IPS-20b (cell line): ENCODE measurements at regions not wholly inside any gene's neighbourhood (a gene's known extent, or its start where the extent isn't known, plus 50 kb on each side); places are given as distances from the start of the nearest gene placed in this dataset.

Experiments
- H3K27ac ChIP-seq: one replicate; pipeline ENCODE4 v1.5.1; 2013; ENCODE audit warnings: low read length
- H3K27me3 ChIP-seq: 2 replicates; pipeline ENCODE4 v1.6.1; 2013; ENCODE audit warnings: mild to moderate bottlenecking, low read length, inconsistent platforms; ENCODE audit not compliant: insufficient read depth
- H3K36me3 ChIP-seq: 2 replicates; pipeline ENCODE4 v1.6.1; 2013; ENCODE audit warnings: low read depth, mild to moderate bottlenecking, inconsistent platforms, low read length, moderate library complexity; ENCODE audit not compliant: insufficient read depth
- H3K4me1 ChIP-seq: 2 replicates; pipeline ENCODE4 v1.6.1; 2013; ENCODE audit warnings: mild to moderate bottlenecking, control low read depth, inconsistent platforms, low read length, moderate library complexity; ENCODE audit not compliant: insufficient read depth
- H3K4me3 ChIP-seq: 2 replicates; pipeline ENCODE4 v1.5.1; 2013; ENCODE audit warnings: mild to moderate bottlenecking, low read length, inconsistent platforms
- H3K9ac ChIP-seq: 2 replicates; pipeline ENCODE4 v1.6.1; 2013; ENCODE audit warnings: low read depth, mild to moderate bottlenecking, inconsistent platforms, low read length, moderate library complexity
- H3K9me3 ChIP-seq: 2 replicates; pipeline ENCODE4 v1.6.1; 2013; ENCODE audit warnings: mild to moderate bottlenecking, low read depth, low read length, inconsistent platforms; ENCODE audit not compliant: insufficient read depth

DNA sequence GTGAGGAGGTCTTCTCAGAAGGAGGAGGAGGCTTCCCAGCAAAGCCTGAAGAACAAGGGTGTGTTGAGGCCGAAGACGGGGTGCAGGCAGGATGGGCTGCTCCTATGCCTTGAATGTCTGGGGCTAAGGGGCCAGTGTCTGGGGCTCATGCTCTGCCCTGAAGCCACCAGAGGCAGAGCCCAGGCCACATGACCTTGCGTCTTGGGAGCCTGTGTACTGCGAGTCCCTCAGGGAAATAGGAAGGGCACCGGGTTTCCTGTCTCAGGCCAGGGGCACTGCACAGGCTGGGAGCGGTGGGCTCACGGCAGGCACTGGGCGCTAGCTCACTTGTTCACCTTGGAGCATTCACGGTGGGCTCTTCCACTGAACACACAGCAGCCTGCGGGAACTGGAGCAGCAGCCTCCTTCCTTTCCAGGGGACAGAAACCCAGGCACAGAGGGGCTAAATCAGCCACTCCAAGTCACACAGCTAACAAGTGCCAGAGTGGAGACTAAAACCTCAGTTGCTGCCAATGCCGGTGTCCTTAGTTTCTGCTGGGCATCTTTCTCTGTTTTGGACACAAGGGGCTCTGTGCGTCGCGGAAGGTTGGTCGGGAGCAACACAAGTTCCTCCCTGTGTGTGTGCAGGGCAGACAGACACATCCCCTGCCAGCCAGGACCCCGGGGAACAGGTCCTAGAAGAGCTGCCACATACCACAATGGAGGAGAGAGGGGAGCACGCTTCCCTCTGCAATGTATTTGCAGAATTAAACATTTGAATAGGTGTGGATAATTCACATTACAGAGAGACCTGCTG lies 104.8 kb upstream of the C1orf174 start:
- H3K4me1 ChIP-seq, result no peaks in the 10 kb centered on the region
- no peak overlapping the region for H3K9ac ChIP-seq
- no peak overlapping the region for H3K4me3 ChIP-seq
- H3K36me3 ChIP-seq, result no peaks in the 10 kb centered on the region
- H3K27me3 ChIP-seq, result no peaks in the 10 kb centered on the region
- H3K9me3 ChIP-seq, result no peaks in the 10 kb centered on the region
- H3K27ac ChIP-seq, result no peak overlapping the region

DNA sequence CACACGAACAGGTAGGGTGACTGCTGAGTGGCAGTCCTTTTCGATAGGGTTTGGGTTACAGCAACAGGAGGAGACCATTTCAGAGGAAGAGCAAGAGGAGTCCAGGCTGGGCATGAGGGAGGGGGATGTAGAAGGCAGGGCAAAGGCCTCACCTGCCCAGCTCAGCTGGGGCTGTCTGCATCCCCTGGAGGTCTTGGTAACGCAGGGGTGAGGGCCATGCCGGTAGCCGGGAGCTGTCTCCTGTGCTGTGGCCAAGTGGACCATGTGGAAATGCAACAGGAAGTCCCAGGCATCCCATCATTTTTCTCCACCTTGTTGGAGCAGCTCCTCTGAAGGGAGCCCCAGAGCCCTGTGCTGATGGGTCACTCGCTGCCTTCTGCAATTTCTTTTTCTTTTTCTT lies 105.4 kb upstream of the C1orf174 start:
- H3K9ac ChIP-seq, result no peak overlapping the region
- H3K27ac ChIP-seq, result no peak overlapping the region
- no peaks in the 10 kb centered on the region for H3K36me3 ChIP-seq
- H3K27me3 ChIP-seq, result no peaks in the 10 kb centered on the region
- H3K4me3 ChIP-seq, result no peak overlapping the region
- H3K4me1 ChIP-seq, result no peaks in the 10 kb centered on the region
- no peaks in the 10 kb centered on the region for H3K9me3 ChIP-seq

DNA sequence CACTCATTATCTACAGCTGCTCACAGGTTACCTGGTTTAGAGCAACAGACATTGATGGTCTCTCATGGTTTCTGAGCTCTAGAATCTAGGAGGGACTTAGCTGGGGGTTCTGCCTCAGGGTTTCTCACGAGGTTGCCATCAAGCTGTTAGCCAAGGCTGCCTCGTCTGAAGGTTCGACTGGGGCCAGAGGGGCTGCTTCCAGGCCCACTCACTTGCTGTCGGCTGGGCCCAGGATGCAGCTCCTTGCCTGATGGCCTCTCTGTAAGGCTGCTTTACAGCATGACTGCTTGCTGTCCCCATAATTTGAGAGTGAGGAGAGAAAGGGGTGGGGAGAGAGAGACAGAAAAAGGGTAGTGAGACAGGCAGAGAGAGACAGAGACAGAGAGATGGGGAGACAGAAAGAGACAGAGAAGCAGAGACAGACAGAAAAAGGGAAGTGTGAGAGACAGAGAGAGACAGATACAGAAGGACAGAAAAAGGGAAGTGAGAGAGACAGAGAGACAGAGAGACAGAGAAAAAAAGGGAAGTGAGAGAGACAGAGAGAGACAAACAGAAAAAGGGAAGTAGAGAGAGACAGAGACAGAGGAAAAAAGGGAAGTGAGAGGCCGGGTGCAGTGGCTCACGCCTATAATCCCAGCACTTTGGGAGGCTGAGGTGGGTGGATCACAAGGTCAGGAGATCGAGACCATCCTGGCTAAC lies 106.8 kb upstream of the C1orf174 start:
- Histone ChIP-seq H3K27me3 (no peaks in the 10 kb centered on the region), H3K4me3 (no peak overlapping the region), H3K4me1 (no peaks in the 10 kb centered on the region), H3K36me3 (no peaks in the 10 kb centered on the region), H3K9ac (no peak overlapping the region), H3K9me3 (no peaks in the 10 kb centered on the region), H3K27ac (no peak overlapping the region)

DNA sequence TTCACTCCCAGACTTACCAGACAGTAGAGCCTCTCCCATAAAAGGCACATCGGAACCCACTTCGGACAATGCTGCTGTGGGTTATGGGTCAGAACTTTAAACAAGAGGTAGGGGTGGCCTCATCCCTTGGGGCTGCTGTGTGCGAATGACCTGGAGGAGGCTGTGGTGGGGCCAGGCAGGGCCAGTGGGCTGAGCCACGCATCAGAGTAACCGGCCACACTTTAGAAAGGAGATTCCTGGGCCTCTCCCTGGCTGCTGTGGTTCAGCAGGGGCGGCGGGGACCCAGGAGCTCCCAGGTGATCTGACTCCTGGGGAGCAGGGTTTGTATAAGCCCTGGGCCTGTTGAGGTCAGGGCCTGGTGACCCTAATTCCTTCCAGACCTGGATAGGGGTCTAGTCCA lies 110.2 kb upstream of the C1orf174 start:
- no peak overlapping the region for H3K9ac ChIP-seq
- H3K4me3 ChIP-seq, result no peak overlapping the region
- H3K4me1 ChIP-seq, result no peaks in the 10 kb centered on the region
- H3K27ac ChIP-seq, result no peak overlapping the region
- no peaks in the 10 kb centered on the region for H3K36me3 ChIP-seq
- H3K27me3 ChIP-seq, result no peaks in the 10 kb centered on the region
- H3K9me3 ChIP-seq, result no peaks in the 10 kb centered on the region

DNA sequence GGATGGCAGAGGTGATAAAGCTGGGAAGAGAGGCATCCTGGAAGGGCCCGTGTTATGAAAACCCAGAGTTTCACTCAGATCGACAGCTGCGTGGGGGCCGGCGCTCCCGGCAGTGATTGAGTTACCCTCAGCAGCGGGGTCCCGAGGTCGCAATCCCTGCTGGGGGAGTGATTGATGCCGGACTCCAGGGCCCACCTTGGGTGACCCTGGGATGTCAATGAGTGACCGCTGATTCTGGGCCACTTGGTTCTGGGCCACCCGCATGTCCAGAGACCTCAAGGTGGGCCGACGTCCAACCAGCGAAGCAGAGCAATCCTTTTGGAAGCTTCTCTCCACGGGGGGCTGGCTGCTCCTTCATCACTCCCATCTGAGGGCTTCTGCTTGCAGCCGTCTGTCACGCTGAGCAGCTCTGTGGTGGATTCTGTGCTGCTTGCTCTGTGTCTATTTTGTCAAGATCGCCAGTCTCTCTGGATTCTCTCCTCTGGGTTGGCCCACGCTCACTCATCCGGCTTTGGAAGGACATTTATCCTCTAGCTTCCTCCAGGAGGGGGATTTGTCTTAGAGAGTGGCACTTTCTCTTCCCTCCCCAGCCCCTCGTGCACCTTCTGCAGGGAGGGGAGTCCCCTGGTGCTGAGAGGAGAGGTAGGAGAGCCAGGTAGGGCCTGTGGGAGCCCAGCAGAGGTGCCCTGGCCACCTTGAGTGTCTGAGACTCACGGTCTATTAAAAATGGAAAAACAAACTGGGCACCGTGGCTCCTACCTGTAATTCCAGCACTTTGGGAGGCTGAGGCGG lies 110.9 kb upstream of the C1orf174 start:
- H3K4me3 ChIP-seq, result no peak overlapping the region
- no peak overlapping the region for H3K9ac ChIP-seq
- no peaks in the 10 kb centered on the region for H3K27me3 ChIP-seq
- no peaks in the 10 kb centered on the region for H3K9me3 ChIP-seq
- no peaks in the 10 kb centered on the region for H3K4me1 ChIP-seq
- no peak overlapping the region for H3K27ac ChIP-seq
- no peaks in the 10 kb centered on the region for H3K36me3 ChIP-seq

DNA sequence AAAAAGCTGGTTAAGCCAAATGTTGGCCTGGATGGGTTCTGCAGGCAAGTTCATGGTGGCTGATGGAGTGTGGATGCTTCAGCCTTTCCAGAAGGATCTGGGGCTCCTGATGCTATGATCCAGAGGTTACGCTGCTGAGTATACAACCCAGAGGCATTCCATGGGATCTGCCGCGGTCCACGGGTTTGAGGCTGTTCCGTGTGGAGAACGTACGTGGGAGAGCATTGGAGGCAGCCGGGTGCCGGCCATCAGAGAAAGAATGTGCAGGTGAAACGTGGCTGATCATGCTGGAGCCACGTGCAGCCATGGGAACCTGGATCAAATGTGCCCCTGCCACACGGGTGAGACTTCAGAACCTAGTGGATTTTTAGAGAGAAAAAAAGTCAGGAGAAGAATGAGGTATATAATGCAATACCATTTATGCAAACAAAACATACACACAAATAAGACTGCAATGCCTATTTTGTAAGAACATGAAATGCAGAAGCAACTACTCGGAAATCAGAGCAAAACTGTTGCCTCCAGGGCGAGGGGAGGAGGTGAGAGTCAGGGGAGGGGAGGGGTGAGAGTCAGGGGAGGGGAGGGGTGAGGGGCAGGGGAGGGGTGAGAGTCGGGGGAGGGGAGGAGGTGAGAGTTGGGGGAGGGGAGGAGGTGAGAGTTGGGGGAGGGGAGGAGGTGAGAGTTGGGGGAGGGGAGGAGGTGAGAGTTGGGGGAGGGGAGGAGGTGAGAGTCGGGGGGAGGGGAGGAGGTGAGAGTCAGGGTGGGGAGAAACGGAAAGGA lies 116.5 kb upstream of the C1orf174 start:
- Histone ChIP-seq H3K9me3 (no peaks in the 10 kb centered on the region), H3K4me1 (no peaks in the 10 kb centered on the region), H3K36me3 (no peaks in the 10 kb centered on the region), H3K27me3 (no peaks in the 10 kb centered on the region; the same call in 1 of the 2 replicates), H3K27ac (no peak overlapping the region), H3K4me3 (no peak overlapping the region), H3K9ac (no peak overlapping the region)

DNA sequence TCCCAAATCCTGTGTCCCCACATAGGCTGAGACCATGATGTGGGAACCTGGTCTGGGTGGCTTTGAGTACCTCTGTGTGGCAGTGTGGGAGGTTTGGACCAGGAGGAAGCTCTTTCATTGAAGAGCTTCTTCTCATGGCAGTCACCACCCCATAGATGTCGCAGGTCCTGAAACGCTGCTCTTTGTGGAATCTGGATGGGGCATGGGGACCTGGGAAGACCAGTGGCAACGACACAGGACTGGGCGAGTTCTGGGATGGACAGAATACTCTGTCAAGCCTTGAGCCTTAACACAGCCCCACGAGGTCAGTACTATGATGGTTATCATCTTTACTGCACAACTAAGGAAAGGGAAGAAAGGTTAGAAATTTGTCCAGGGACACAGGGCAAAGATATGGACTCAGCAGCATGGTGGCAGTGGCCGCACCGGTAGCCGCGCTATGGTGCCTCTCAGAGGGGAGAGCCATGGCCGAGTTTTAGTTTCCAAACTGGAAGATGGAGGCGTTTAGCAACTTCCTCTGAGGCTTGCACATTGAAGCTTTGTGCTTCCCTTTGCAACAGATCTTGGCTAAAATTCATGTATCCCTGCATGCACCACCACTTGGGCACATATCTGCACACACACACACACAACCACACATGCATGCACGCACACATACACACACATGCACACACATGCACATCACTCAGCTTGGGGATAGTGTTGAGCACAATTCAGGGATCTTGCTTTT lies 117.7 kb upstream of the C1orf174 start:
- Histone ChIP-seq H3K27ac (no peak overlapping the region), H3K9me3 (no peaks in the 10 kb centered on the region), H3K4me1 (no peaks in the 10 kb centered on the region), H3K27me3 (no peaks in the 10 kb centered on the region; the same call in 1 of the 2 replicates), H3K36me3 (no peaks in the 10 kb centered on the region), H3K9ac (no peak overlapping the region), H3K4me3 (no peak overlapping the region)

DNA sequence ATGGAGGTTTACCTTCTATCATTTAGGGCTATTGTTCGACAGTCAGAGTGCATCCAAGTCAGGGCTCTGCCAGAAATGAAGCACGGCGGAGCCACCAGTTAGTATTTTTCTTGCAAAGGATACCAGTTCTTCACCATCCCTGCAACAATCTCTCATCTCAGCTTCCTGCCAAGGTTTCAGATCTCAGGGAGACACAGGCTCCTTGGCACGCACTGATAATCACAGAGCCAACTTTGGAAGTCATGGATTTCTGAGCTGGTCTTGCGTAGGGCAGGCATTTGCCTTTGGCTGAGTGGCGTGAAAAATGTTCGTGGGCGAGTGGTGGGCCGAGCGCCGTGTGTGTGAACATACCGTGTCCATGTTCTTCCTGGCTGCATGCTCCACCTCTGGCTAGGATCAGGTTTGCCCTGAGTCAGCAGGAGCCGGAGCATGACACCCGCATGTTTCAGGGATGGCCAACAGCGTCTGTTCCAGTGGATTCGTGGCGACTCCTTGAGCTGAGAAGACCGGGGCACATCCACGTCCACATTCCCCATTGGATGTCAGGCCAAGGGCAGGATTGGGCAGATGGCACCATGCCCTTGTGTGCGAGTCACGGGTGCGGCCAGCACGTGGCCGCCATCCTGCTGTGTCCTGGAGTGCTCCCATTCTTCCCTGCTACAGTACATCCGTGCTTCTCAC lies 118.5 kb upstream of the C1orf174 start:
- H3K27ac ChIP-seq, result no peak overlapping the region
- no peak overlapping the region for H3K4me3 ChIP-seq
- no peaks in the 10 kb centered on the region for H3K9me3 ChIP-seq
- no peaks in the 10 kb centered on the region for H3K36me3 ChIP-seq
- no peaks in the 10 kb centered on the region for H3K4me1 ChIP-seq
- no peaks in the 10 kb centered on the region; the same call in 1 of the 2 replicates for H3K27me3 ChIP-seq
- H3K9ac ChIP-seq, result no peak overlapping the region

DNA sequence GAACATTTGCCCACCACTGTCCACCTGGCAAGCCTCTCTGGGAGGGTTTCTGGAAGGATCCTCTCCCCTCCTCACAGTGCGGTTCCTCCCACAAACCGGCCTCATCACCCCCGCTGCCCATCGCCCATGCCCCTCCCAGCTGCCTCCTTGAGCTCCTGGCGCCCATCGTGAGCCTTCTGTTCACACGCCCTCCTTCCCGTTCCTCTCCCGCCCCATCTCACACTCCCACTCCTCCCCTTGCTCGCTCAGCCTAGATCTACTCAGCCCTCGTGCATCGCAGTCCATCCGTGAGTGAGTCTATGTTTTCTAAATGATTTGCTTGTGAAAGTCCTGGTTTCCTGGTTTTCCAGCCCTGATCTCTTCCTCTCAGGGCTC lies 119.1 kb upstream of the C1orf174 start:
- Histone ChIP-seq H3K27me3 (no peaks in the 10 kb centered on the region; the same call in 1 of the 2 replicates), H3K9me3 (no peaks in the 10 kb centered on the region), H3K9ac (no peak overlapping the region)

DNA sequence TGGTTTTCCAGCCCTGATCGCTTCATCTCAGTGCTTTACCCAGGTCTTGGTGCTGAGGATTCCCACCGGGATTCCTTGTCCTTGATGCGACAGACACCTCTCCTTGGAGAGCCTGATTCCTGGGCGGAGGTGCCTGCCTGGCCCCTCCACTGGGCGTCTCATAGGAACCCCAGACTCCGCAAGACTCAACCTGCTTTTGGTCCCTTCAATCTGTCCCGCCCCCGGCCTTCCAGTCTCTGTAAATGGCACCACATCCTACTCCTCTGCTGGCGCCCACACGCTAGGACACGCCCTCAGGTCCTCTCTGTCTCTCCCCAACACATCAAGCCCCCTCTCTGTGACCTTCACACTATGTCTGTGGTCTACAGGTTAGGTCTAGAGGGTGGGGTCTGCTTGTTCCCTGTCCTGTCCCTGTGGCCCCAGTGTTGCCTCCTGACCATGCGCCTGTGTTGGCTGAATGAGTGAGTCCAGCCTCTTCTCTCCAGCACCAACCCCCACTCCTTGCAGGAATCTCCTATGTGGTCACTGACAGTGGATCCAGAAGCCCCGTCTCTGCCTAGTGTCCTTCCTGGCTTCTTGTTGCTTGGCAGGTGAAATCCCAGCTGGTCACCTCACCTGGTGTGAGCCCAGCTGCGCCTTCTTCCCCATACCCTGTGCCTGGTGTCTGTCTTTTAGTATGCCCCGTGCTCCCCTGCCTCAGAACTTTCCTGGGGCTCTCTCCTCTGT lies 119.7 kb upstream of the C1orf174 start:
- Histone ChIP-seq H3K36me3 (no peaks in the 10 kb centered on the region), H3K4me1 (no peaks in the 10 kb centered on the region), H3K27ac (no peak overlapping the region), H3K9me3 (no peaks in the 10 kb centered on the region), H3K9ac (no peak overlapping the region), H3K4me3 (no peak overlapping the region), H3K27me3 (no peaks in the 10 kb centered on the region; the same call in 1 of the 2 replicates)

More for the DNA sequence above, 119.1 kb upstream of the C1orf174 start:
- Histone ChIP-seq H3K4me3 (no peak overlapping the region), H3K36me3 (no peaks in the 10 kb centered on the region), H3K27ac (no peak overlapping the region), H3K4me1 (no peaks in the 10 kb centered on the region)
